ENCODE measurements at regions not wholly inside any gene's neighbourhood (a gene's known extent, or its start where the extent isn't known, plus 50 kb on each side); places are given as distances from the start of the nearest gene placed in this dataset.

DNA sequence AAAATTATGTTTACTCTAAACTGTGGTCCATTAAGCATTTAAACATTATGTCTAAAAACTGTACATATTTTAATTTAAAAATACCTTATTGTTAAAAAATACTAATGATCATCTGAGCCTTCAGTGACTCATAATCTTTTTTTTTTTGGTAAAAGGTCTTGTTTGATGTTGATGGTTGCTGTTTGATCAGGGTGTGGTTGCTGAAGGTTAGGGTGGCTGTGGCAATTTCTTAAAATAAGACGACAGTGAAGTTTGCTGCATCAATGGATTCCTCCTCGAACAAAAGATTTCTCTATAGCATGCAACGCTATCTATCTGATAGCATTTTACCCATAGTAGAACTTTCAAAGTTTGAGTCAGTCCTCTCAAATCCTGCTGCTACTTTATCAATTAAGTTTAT lies 180.0 kb upstream of the AHR start:
- Histone ChIP-seq H3K79me2 (replicated peaks; ENCODE audit: insufficient read depth, low read length) (no peaks in the 10 kb centered on the region), H3K27me3 (ENCODE audit: insufficient read depth, low read depth, low read length) (no peaks in the 10 kb centered on the region), H3K4me3 (ENCODE audit: low read length) (no peak overlapping the region), H3K9ac (ENCODE audit: low read length) (no peak overlapping the region), H3K9me2 (ENCODE audit: insufficient read depth, low read length) (no peaks in the 10 kb centered on the region), H3F3A (ENCODE audit: insufficient read depth, low read length, poor library complexity, severe bottlenecking) (no peaks in the 10 kb centered on the region), H3K36me3 (ENCODE audit: insufficient read depth, low read length) (no peaks in the 10 kb centered on the region), H4K20me1 (ENCODE audit: insufficient read depth) (no peaks in the 10 kb centered on the region), H3K4me2 (ENCODE audit: low read length) (no peak overlapping the region), H3K9me3 (ENCODE audit: low read length) (no peaks in the 10 kb centered on the region), H3K27ac (ENCODE audit: low read length) (no peak overlapping the region), H2AFZ (ENCODE audit: low read depth, low read length) (no peak overlapping the region)
- TF ChIP-seq EZH2 (IDR thresholded peaks at IDR 0.05; ENCODE audit: borderline replicate concordance, insufficient read depth, low read length, poor library complexity, severe bottlenecking) (no peak), MXI1 (conservative IDR thresholded peaks at IDR 0.05; ENCODE audit: poor library complexity, severe bottlenecking) (no peak), POLR2AphosphoS5 (IDR thresholded peaks at IDR 0.05) (no peak)

DNA sequence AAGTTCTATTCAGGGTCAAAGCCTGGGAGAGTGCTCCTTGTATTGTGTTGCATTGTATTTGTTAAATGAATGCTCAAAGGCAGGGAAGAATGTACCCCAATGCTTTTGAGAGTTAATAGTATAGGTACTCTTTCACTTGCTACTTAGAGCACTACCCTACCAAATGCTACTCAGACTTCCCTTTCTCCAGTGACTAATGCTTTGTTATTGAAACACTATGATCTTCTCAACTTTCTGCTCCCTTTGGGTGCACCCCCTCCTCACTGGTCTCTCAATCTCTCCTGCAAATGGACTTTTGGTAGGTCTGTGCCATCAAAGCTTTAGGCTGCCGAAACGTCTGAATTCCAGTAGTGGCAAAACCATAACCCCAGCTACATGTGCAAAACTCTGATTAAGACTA lies 177.7 kb upstream of the AHR start:
- H3K36me3 ChIP-seq (ENCODE audit: insufficient read depth, low read length) = no peaks in the 10 kb centered on the region
- H3F3A ChIP-seq (ENCODE audit: insufficient read depth, low read length, poor library complexity, severe bottlenecking) = no peaks in the 10 kb centered on the region
- no peak overlapping the region for H2AFZ ChIP-seq (ENCODE audit: low read depth, low read length)
- no peaks in the 10 kb centered on the region for H3K9me2 ChIP-seq (ENCODE audit: insufficient read depth, low read length)
- no peaks in the 10 kb centered on the region for H3K79me2 ChIP-seq (replicated peaks; ENCODE audit: insufficient read depth, low read length)
- H3K4me3 ChIP-seq (ENCODE audit: low read length) = no peak overlapping the region
- H3K9ac ChIP-seq (ENCODE audit: low read length) = no peak overlapping the region
- no peaks in the 10 kb centered on the region for H3K27me3 ChIP-seq (ENCODE audit: insufficient read depth, low read depth, low read length)
- H3K9me3 ChIP-seq (ENCODE audit: low read length) = no peaks in the 10 kb centered on the region
- no peak overlapping the region for H3K4me2 ChIP-seq (ENCODE audit: low read length)
- TF ChIP-seq POLR2AphosphoS5 (IDR thresholded peaks at IDR 0.05) = no peak
- TF ChIP-seq, protein P1, sequence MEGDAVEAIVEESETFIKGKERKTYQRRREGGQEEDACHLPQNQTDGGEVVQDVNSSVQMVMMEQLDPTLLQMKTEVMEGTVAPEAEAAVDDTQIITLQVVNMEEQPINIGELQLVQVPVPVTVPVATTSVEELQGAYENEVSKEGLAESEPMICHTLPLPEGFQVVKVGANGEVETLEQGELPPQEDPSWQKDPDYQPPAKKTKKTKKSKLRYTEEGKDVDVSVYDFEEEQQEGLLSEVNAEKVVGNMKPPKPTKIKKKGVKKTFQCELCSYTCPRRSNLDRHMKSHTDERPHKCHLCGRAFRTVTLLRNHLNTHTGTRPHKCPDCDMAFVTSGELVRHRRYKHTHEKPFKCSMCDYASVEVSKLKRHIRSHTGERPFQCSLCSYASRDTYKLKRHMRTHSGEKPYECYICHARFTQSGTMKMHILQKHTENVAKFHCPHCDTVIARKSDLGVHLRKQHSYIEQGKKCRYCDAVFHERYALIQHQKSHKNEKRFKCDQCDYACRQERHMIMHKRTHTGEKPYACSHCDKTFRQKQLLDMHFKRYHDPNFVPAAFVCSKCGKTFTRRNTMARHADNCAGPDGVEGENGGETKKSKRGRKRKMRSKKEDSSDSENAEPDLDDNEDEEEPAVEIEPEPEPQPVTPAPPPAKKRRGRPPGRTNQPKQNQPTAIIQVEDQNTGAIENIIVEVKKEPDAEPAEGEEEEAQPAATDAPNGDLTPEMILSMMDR (IDR thresholded peaks at IDR 0.05; ENCODE audit: poor library complexity, severe bottlenecking) = no peak
- no peak for TF ChIP-seq EP300 (conservative IDR thresholded peaks at IDR 0.05; ENCODE audit: poor library complexity, severe bottlenecking)
- TF ChIP-seq SMC3 (conservative IDR thresholded peaks at IDR 0.05; ENCODE audit: poor library complexity) = no peak
- TF ChIP-seq RAD21 (conservative IDR thresholded peaks at IDR 0.05) = no peak
- TF ChIP-seq EZH2 (IDR thresholded peaks at IDR 0.05; ENCODE audit: borderline replicate concordance, insufficient read depth, low read length, poor library complexity, severe bottlenecking) = no peak
- TF ChIP-seq MXI1 (conservative IDR thresholded peaks at IDR 0.05; ENCODE audit: poor library complexity, severe bottlenecking) = no peak
- TF ChIP-seq, protein P2, sequence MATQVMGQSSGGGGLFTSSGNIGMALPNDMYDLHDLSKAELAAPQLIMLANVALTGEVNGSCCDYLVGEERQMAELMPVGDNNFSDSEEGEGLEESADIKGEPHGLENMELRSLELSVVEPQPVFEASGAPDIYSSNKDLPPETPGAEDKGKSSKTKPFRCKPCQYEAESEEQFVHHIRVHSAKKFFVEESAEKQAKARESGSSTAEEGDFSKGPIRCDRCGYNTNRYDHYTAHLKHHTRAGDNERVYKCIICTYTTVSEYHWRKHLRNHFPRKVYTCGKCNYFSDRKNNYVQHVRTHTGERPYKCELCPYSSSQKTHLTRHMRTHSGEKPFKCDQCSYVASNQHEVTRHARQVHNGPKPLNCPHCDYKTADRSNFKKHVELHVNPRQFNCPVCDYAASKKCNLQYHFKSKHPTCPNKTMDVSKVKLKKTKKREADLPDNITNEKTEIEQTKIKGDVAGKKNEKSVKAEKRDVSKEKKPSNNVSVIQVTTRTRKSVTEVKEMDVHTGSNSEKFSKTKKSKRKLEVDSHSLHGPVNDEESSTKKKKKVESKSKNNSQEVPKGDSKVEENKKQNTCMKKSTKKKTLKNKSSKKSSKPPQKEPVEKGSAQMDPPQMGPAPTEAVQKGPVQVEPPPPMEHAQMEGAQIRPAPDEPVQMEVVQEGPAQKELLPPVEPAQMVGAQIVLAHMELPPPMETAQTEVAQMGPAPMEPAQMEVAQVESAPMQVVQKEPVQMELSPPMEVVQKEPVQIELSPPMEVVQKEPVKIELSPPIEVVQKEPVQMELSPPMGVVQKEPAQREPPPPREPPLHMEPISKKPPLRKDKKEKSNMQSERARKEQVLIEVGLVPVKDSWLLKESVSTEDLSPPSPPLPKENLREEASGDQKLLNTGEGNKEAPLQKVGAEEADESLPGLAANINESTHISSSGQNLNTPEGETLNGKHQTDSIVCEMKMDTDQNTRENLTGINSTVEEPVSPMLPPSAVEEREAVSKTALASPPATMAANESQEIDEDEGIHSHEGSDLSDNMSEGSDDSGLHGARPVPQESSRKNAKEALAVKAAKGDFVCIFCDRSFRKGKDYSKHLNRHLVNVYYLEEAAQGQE (IDR thresholded peaks at IDR 0.05; ENCODE audit: borderline replicate concordance) = no peak
- no peak for TF ChIP-seq TAF1 (IDR thresholded peaks at IDR 0.05; ENCODE audit: low read depth)
- no peak overlapping the region for H3K27ac ChIP-seq (ENCODE audit: low read length)
- H4K20me1 ChIP-seq (ENCODE audit: insufficient read depth) = no peaks in the 10 kb centered on the region

DNA sequence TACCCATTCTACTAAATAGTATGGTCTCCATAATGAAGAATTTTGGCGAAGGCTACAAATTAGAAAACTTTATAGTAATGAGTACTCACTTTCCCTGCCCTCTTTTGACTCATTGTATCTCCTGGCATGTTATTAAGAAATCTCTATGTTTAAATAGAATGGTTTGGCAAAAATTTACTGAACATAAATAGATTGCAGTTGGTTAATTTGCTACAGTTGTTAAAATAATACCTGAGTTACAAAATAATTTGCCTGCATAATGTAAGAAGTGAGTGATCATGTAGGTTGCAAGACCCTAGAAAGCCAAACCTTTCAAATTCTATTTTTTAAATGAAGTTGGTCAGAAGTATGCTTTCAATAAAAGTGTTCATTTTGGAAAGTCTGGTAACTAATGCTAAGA lies 176.8 kb upstream of the AHR start:
- TF ChIP-seq SMC3 (conservative IDR thresholded peaks at IDR 0.05; ENCODE audit: poor library complexity) (no peak), POLR2AphosphoS5 (IDR thresholded peaks at IDR 0.05) (no peak), MXI1 (conservative IDR thresholded peaks at IDR 0.05; ENCODE audit: poor library complexity, severe bottlenecking) (no peak), TAF1 (IDR thresholded peaks at IDR 0.05; ENCODE audit: low read depth) (no peak), EZH2 (IDR thresholded peaks at IDR 0.05; ENCODE audit: borderline replicate concordance, insufficient read depth, low read length, poor library complexity, severe bottlenecking) (no peak), EP300 (conservative IDR thresholded peaks at IDR 0.05; ENCODE audit: poor library complexity, severe bottlenecking) (no peak), RAD21 (conservative IDR thresholded peaks at IDR 0.05) (no peak)
- TF ChIP-seq, protein P2 (IDR thresholded peaks at IDR 0.05; ENCODE audit: borderline replicate concordance) = no peak
- TF ChIP-seq, protein P1 (IDR thresholded peaks at IDR 0.05; ENCODE audit: poor library complexity, severe bottlenecking) = no peak
- Histone ChIP-seq H3K4me2 (ENCODE audit: low read length) (no peak overlapping the region), H3K36me3 (ENCODE audit: insufficient read depth, low read length) (no peaks in the 10 kb centered on the region), H3K27ac (ENCODE audit: low read length) (no peak overlapping the region), H3K9me2 (ENCODE audit: insufficient read depth, low read length) (no peaks in the 10 kb centered on the region), H2AFZ (ENCODE audit: low read depth, low read length) (no peak overlapping the region), H4K20me1 (ENCODE audit: insufficient read depth) (no peaks in the 10 kb centered on the region), H3K9me3 (ENCODE audit: low read length) (no peaks in the 10 kb centered on the region), H3K27me3 (ENCODE audit: insufficient read depth, low read depth, low read length) (no peaks in the 10 kb centered on the region), H3K9ac (ENCODE audit: low read length) (no peak overlapping the region), H3K4me3 (ENCODE audit: low read length) (no peak overlapping the region), H3F3A (ENCODE audit: insufficient read depth, low read length, poor library complexity, severe bottlenecking) (no peaks in the 10 kb centered on the region), H3K79me2 (replicated peaks; ENCODE audit: insufficient read depth, low read length) (no peaks in the 10 kb centered on the region)

All from neural cell (in vitro differentiated cells).